OCI-LY7 (cell line): ENCODE measurements at regions not wholly inside any gene's neighbourhood (a gene's known extent, or its start where the extent isn't known, plus 50 kb on each side); places are given as distances from the start of the nearest gene placed in this dataset.

Source experiments
- CTCF ChIP-seq: fragments of 200-600 bp; sonication (generic); conservative IDR thresholded peaks from 2 replicates; pipeline ENCODE4 v1.5.1; 2014; ENCODE audit warnings: mild to moderate bottlenecking, antibody characterized with exemption, low read length, moderate library complexity, mixed read lengths
- EZH2phosphoT487 ChIP-seq: fragments of 200-600 bp; sonication (generic); IDR thresholded peaks from 2 replicates; pipeline ENCODE4 v1.6.1; 2018; ENCODE audit warnings: low read depth, borderline replicate concordance, mild to moderate bottlenecking, mixed run types, antibody characterized with exemption, low read length, moderate library complexity, mixed read lengths

GRCh38 chr2:175404839-175405238 lies 223.3 kb upstream of the ATP5MC3 start:
- TF ChIP-seq CTCF = no peak
- no peak for TF ChIP-seq EZH2phosphoT487
